ENCODE measurements at regions not wholly inside any gene's neighbourhood (a gene's known extent, or its start where the extent isn't known, plus 50 kb on each side); places are given as distances from the start of the nearest gene placed in this dataset.
"Not testable (repeated sequence)": the region's sequence is repeated elsewhere in the genome, so short reads cannot be mapped to it uniquely, and the experiment has no call there.

GRCh38 chr5:124538931-124539330 is 207.5 kb downstream of the ZNF608 start:
- DNase-seq, result no peak

- DNase-seq, result no peak
These were observed 208.2 kb downstream of the ZNF608 start for GRCh38 chr5:124538191-124538590.

GRCh38 chr5:124537522-124537921 is 208.9 kb downstream of the ZNF608 start:
- no peak for DNase-seq

- DNase-seq, result no peak
These were observed 209.3 kb downstream of the ZNF608 start for GRCh38 chr5:124537107-124537506.

- no peak for DNase-seq
These were observed 210.1 kb downstream of the ZNF608 start for GRCh38 chr5:124536333-124536732.

GRCh38 chr5:124530916-124531315 is 215.5 kb downstream of the ZNF608 start:
- DNase-seq, result no peak

GRCh38 chr5:124528838-124529237 is 217.6 kb downstream of the ZNF608 start:
- DNase-seq, result no peak

- DNase-seq, result no peak
These were observed 219.0 kb downstream of the ZNF608 start for GRCh38 chr5:124527220-124527991.

GRCh38 chr5:124526079-124526478 is 220.4 kb downstream of the ZNF608 start:
- DNase-seq, result not testable (repeated sequence)

GRCh38 chr5:124524552-124525232 is 221.7 kb downstream of the ZNF608 start:
- no peak for DNase-seq

GRCh38 chr5:124523897-124524296 is 222.5 kb downstream of the ZNF608 start:
- no peak for DNase-seq

- no peak for DNase-seq
These were observed 223.4 kb downstream of the ZNF608 start for GRCh38 chr5:124522992-124523391.

GRCh38 chr5:124521461-124522230 is 224.8 kb downstream of the ZNF608 start:
- no peak for DNase-seq

GRCh38 chr5:124519396-124519795 is 227.0 kb downstream of the ZNF608 start:
- DNase-seq, result peak; percentile 7

GRCh38 chr5:124516567-124516966 is 229.9 kb downstream of the ZNF608 start:
- no peak for DNase-seq

- DNase-seq, result no peak
These were observed 230.8 kb downstream of the ZNF608 start for GRCh38 chr5:124515497-124516245.

GRCh38 chr5:124514956-124515355 is 231.5 kb downstream of the ZNF608 start:
- DNase-seq, result no peak

GRCh38 chr5:124512952-124513632 is 233.3 kb downstream of the ZNF608 start:
- DNase-seq, result no peak

- no peak for DNase-seq
These were observed 234.2 kb downstream of the ZNF608 start for GRCh38 chr5:124512236-124512635.

GRCh38 chr5:124511791-124512190 is 234.6 kb downstream of the ZNF608 start:
- DNase-seq, result no peak

GRCh38 chr5:124507688-124508087 is 238.8 kb downstream of the ZNF608 start:
- DNase-seq, result no peak
